GM23338 (cell line): ENCODE measurements at regions not wholly inside any gene's neighbourhood (a gene's known extent, or its start where the extent isn't known, plus 50 kb on each side); places are given as distances from the start of the nearest gene placed in this dataset.

Experiments used
- ATAC-seq: fragments of 200-7000 bp; cut with Tn5 transposase; 3 replicates; pipeline ENCODE4 v1.9.1; 2020
- DNase-seq: peaks from one replicate; pipeline ENCODE4 v3.0.0-alpha.2; 2015; ENCODE audit warnings: low spot score
- H2AFZ ChIP-seq: fragments of 200-600 bp; sonication (generic); 2 replicates; pipeline ENCODE4 v1.8.0; 2016; ENCODE audit warnings: antibody characterized with exemption, mild to moderate bottlenecking, moderate library complexity
- H3F3A ChIP-seq: fragments of 200-600 bp; sonication (generic); replicated peaks from 2 replicates; pipeline ENCODE4 v1.8.0; 2017; ENCODE audit warnings: antibody characterized with exemption, mixed run types, low read depth
- H3K27ac ChIP-seq: fragments of 200-600 bp; sonication (generic); 2 replicates; pipeline ENCODE4 v1.6.1; 2016; ENCODE audit warnings: low read depth
- H3K27me3 ChIP-seq: fragments of 200-600 bp; sonication (generic); 2 replicates; pipeline ENCODE4 v1.8.0; 2016; ENCODE audit warnings: mild to moderate bottlenecking, mixed run types, moderate library complexity; ENCODE audit not compliant: insufficient read depth
- H3K36me3 ChIP-seq: fragments of 200-600 bp; sonication (generic); 2 replicates; pipeline ENCODE4 v1.8.0; 2016; ENCODE audit warnings: mild to moderate bottlenecking; ENCODE audit not compliant: insufficient read depth
- H3K4me1 ChIP-seq: fragments of 200-600 bp; sonication (generic); 2 replicates; pipeline ENCODE4 v1.8.0; 2016; ENCODE audit warnings: mild to moderate bottlenecking, moderate library complexity; ENCODE audit not compliant: insufficient read depth
- H3K4me2 ChIP-seq: fragments of 200-600 bp; sonication (generic); 2 replicates; pipeline ENCODE4 v1.7.1; 2017; ENCODE audit warnings: mixed run types
- H3K4me3 ChIP-seq: fragments of 200-600 bp; sonication (generic); 2 replicates; pipeline ENCODE4 v1.6.1; 2016; ENCODE audit warnings: mixed run types
- H3K79me2 ChIP-seq: fragments of 200-600 bp; sonication (generic); replicated peaks from 2 replicates; pipeline ENCODE4 v1.8.0; 2017; ENCODE audit warnings: mild to moderate bottlenecking; ENCODE audit not compliant: insufficient read depth
- H3K9me2 ChIP-seq: fragments of 200-600 bp; sonication (generic); 2 replicates; pipeline ENCODE4 v1.8.0; 2017; ENCODE audit not compliant: insufficient read depth
- H4K20me1 ChIP-seq: fragments of 200-600 bp; sonication (generic); replicated peaks from 2 replicates; pipeline ENCODE4 v1.8.0; 2017; ENCODE audit warnings: mild to moderate bottlenecking; ENCODE audit not compliant: insufficient read depth
- H3K27ac Mint-ChIP-seq: 2 replicates; pipeline ENCODE4 v1.8.0; 2020; ENCODE audit warnings: inconsistent platforms, mild to moderate bottlenecking, moderate library complexity, mixed read lengths
- H3K27me3 Mint-ChIP-seq: 3 replicates; pipeline ENCODE4 v1.8.0; 2022; ENCODE audit warnings: low read depth, mild to moderate bottlenecking, moderate library complexity, mixed read lengths, inconsistent platforms; ENCODE audit not compliant: insufficient read depth, poor library complexity
- H3K36me3 Mint-ChIP-seq: 3 replicates; pipeline ENCODE4 v1.8.0; 2021; ENCODE audit warnings: low read depth, mild to moderate bottlenecking, inconsistent platforms, moderate library complexity, mixed read lengths
- H3K4me1 Mint-ChIP-seq: 3 replicates; pipeline ENCODE4 v1.8.0; 2020; ENCODE audit warnings: mild to moderate bottlenecking, inconsistent platforms, mixed read lengths
- H3K4me3 Mint-ChIP-seq: 3 replicates; pipeline ENCODE4 v1.8.0; 2021; ENCODE audit warnings: moderate library complexity, mild to moderate bottlenecking, inconsistent platforms, mixed read lengths
- H3K9me3 Mint-ChIP-seq: 3 replicates; pipeline ENCODE4 v1.8.0; 2020; ENCODE audit warnings: moderate library complexity, mild to moderate bottlenecking, inconsistent platforms, mixed read lengths
- CREB1 ChIP-seq: fragments of 250-450 bp; sonication (Bioruptor Pico); IDR thresholded peaks from 2 replicates; pipeline ENCODE4 v1.5.0; 2020; ENCODE audit warnings: low read depth, mild to moderate bottlenecking, moderate library complexity
- CTCF ChIP-seq, 2 experiments: fragments of 200-600 bp in 1 of 2; sonication (generic) in 1 of 2; conservative IDR thresholded peaks; 2 replicates each; pipeline versions ENCODE4 v1.5.1 to v1.6.1; 2016 to 2017; ENCODE audit warnings: antibody characterized with exemption in 2 of 2, low read depth in 2 of 2, mild to moderate bottlenecking in 2 of 2, moderate library complexity in 1 of 2
- ETS1 ChIP-seq: IDR thresholded peaks from 2 replicates; pipeline ENCODE4 v1.6.1; 2016; ENCODE audit warnings: antibody characterized with exemption
- EZH2 ChIP-seq: fragments of 200-600 bp; sonication (generic); IDR thresholded peaks from one replicate; pipeline ENCODE4 v1.8.0; 2017; ENCODE audit warnings: antibody characterized with exemption, mild to moderate bottlenecking, low read depth; ENCODE audit not compliant: unreplicated experiment
- EZH2phosphoT487 ChIP-seq: fragments of 200-600 bp; sonication (generic); IDR thresholded peaks from one replicate; pipeline ENCODE4 v1.8.1; 2018; ENCODE audit warnings: antibody characterized with exemption; ENCODE audit not compliant: unreplicated experiment
- JUNB ChIP-seq: IDR thresholded peaks from one replicate; pipeline ENCODE4 v1.6.1; 2016; ENCODE audit warnings: antibody characterized with exemption; ENCODE audit not compliant: unreplicated experiment
- NANOG ChIP-seq: IDR thresholded peaks from 2 replicates; pipeline ENCODE4 v1.6.1; 2016; ENCODE audit warnings: antibody characterized with exemption, borderline replicate concordance
- POLR2AphosphoS5 ChIP-seq: IDR thresholded peaks from 2 replicates; pipeline ENCODE4 v1.6.1; 2016; ENCODE audit warnings: antibody characterized with exemption, low read depth
- REST ChIP-seq: IDR thresholded peaks from one replicate; pipeline ENCODE4 v1.6.1; 2018; ENCODE audit warnings: antibody characterized with exemption; ENCODE audit not compliant: unreplicated experiment
- STAT1 ChIP-seq: IDR thresholded peaks from one replicate; pipeline ENCODE4 v1.6.1; 2016; ENCODE audit warnings: antibody characterized with exemption; ENCODE audit not compliant: unreplicated experiment
- ZNF114 ChIP-seq: fragments of 250-450 bp; sonication (Bioruptor Pico); IDR thresholded peaks from 2 replicates; pipeline ENCODE4 v1.5.0; 2020; ENCODE audit warnings: mild to moderate bottlenecking, moderate library complexity
- ZNF331 ChIP-seq: fragments of 250-450 bp; sonication (Bioruptor Pico); IDR thresholded peaks from 2 replicates; pipeline ENCODE4 v1.5.0; 2020; ENCODE audit warnings: low read depth, mild to moderate bottlenecking, moderate library complexity
- ZNF462 ChIP-seq: fragments of 250-450 bp; sonication (Bioruptor Pico); IDR thresholded peaks from 2 replicates; pipeline ENCODE4 v1.5.0; 2020; ENCODE audit warnings: mild to moderate bottlenecking, moderate library complexity

- Histone ChIP-seq H4K20me1 (no peaks in the 10 kb centered on the region), H3K79me2 (no peaks in the 10 kb centered on the region), H3F3A (0 out of 2 replicates have a peak, but pooled peaks cover 2% of the 10 kb centered on the region), H3K4me1 (peaks cover 32% of the 10 kb centered on the region), H2AFZ (no peak overlapping the region), H3K27ac (no peak overlapping the region), H3K4me2 (no peak overlapping the region), H3K36me3 (peaks cover 5% of the 10 kb centered on the region; the same call in 1 of the 2 replicates), H3K27me3 (no peaks in the 10 kb centered on the region), H3K9me2 (no peaks in the 10 kb centered on the region; the same call in 1 of the 2 replicates), H3K4me3 (no peak overlapping the region)
- no peak overlapping the region for H3K27ac Mint-ChIP-seq
- peaks cover 16% of the 10 kb centered on the region for H3K27me3 Mint-ChIP-seq
- TF ChIP-seq ZNF114 (no peak), NANOG (no peak), CREB1 (CRISPR knock-in tag) (no peak), POLR2AphosphoS5 (no peak), CTCF (conservative IDR thresholded peaks at IDR 0.05; ENCODE audit: low read depth in 2 of 2) (no peak), ZNF462 (CRISPR knock-in tag) (no peak), JUNB (no peak), ZNF331 (no peak), REST (no peak), EZH2phosphoT487 (no peak), STAT1 (no peak), EZH2 (no peak), ETS1 (no peak)
- H3K4me1 Mint-ChIP-seq = peaks cover 42% of the 10 kb centered on the region
- no peak for DNase-seq
- no peak overlapping the region for H3K4me3 Mint-ChIP-seq
- no peaks in the 10 kb centered on the region for H3K9me3 Mint-ChIP-seq
- ATAC-seq = no peak
- peaks cover 3% of the 10 kb centered on the region; the same call in 1 of the 3 replicates for H3K36me3 Mint-ChIP-seq
Measured at GRCh38 chr13:99909097-99909835, 62.3 kb downstream of the ZIC5 start.
